ENCODE measurements at regions not wholly inside any gene's neighbourhood (a gene's known extent, or its start where the extent isn't known, plus 50 kb on each side); places are given as distances from the start of the nearest gene placed in this dataset.

GRCh38 chr5:163855754-163856153 is 350.3 kb downstream of the MAT2B start:
- H3K79me1 ChIP-seq (replicated peaks; ENCODE audit: low read length, poor library complexity, severe bottlenecking), result no peaks in the 10 kb centered on the region
- no peaks in the 10 kb centered on the region for H3K36me3 ChIP-seq (ENCODE audit: control insufficient read depth in 1 of 2, insufficient read depth in 2 of 2, low read depth in 1 of 2, low read length in 2 of 2)
- no peak overlapping the region for H2BK120ac ChIP-seq (ENCODE audit: low read depth, low read length)
- H3K9me3 ChIP-seq (ENCODE audit: control insufficient read depth, low read length), result peaks cover 58% of the 10 kb centered on the region
- H2BK5ac ChIP-seq (ENCODE audit: low read depth, low read length, poor library complexity, severe bottlenecking), result no peak overlapping the region
- no peaks in the 10 kb centered on the region for H3K4me1 ChIP-seq (ENCODE audit: control insufficient read depth, insufficient read depth, low read depth, low read length)
- H3K18ac ChIP-seq (ENCODE audit: low read depth in 1 of 2, low read length in 2 of 2), result no peak overlapping the region
- WGBS, result no CpG with 5 or more reads among the region's 1 CpG
- no peak overlapping the region for H4K91ac ChIP-seq (ENCODE audit: low read length)
- H3K14ac ChIP-seq (ENCODE audit: low read length in 2 of 2), result no peak overlapping the region
- no peak overlapping the region for H3K9ac ChIP-seq (ENCODE audit: low read length)
- H3K27me3 ChIP-seq (ENCODE audit: control insufficient read depth in 1 of 2, insufficient read depth in 1 of 2, low read length in 2 of 2), result no peaks in the 10 kb centered on the region
- no peak overlapping the region for H2BK12ac ChIP-seq (ENCODE audit: low read length in 2 of 2)
- no peak overlapping the region for H4K8ac ChIP-seq (ENCODE audit: low read length)
- no peak overlapping the region for H3K4ac ChIP-seq (ENCODE audit: low read depth in 1 of 2, low read length in 2 of 2)
- H2BK15ac ChIP-seq (ENCODE audit: low read depth, poor library complexity, severe bottlenecking), result no peak overlapping the region
- no peak overlapping the region for H3K27ac ChIP-seq (ENCODE audit: low read length, poor library complexity, severe bottlenecking)
- no peak overlapping the region for H3K4me2 ChIP-seq (ENCODE audit: low read length, poor library complexity, severe bottlenecking)
- no peak for DNase-seq
- H2AFZ ChIP-seq (ENCODE audit: low read depth, low read length), result no peak overlapping the region
- H3K4me3 ChIP-seq (ENCODE audit: insufficient read depth in 1 of 2, low read depth in 1 of 2, low read length in 2 of 2), result no peak overlapping the region
- H3K23ac ChIP-seq (ENCODE audit: low read length in 2 of 2), result no peak overlapping the region
- no peak overlapping the region for H2AK5ac ChIP-seq (ENCODE audit: low read length, severe bottlenecking)

GRCh38 chr5:163861670-163862069 is 356.3 kb downstream of the MAT2B start:
- Histone ChIP-seq H2AFZ (ENCODE audit: low read depth, low read length) (no peak overlapping the region), H2AK5ac (ENCODE audit: low read length, severe bottlenecking) (no peak overlapping the region), H3K14ac (ENCODE audit: low read length in 2 of 2) (no peak overlapping the region), H3K4me2 (ENCODE audit: low read length, poor library complexity, severe bottlenecking) (no peak overlapping the region), H2BK5ac (ENCODE audit: low read depth, low read length, poor library complexity, severe bottlenecking) (no peak overlapping the region), H3K9ac (ENCODE audit: low read length) (no peak overlapping the region), H3K9me3 (ENCODE audit: control insufficient read depth, low read length) (peaks cover 41% of the 10 kb centered on the region), H3K27me3 (ENCODE audit: control insufficient read depth in 1 of 2, insufficient read depth in 1 of 2, low read length in 2 of 2) (no peaks in the 10 kb centered on the region), H3K4me3 (ENCODE audit: insufficient read depth in 1 of 2, low read depth in 1 of 2, low read length in 2 of 2) (no peak overlapping the region), H3K4me1 (ENCODE audit: control insufficient read depth, insufficient read depth, low read depth, low read length) (no peaks in the 10 kb centered on the region), H3K36me3 (ENCODE audit: control insufficient read depth in 1 of 2, insufficient read depth in 2 of 2, low read depth in 1 of 2, low read length in 2 of 2) (no peaks in the 10 kb centered on the region), H3K18ac (ENCODE audit: low read depth in 1 of 2, low read length in 2 of 2) (no peak overlapping the region), H3K4ac (ENCODE audit: low read depth in 1 of 2, low read length in 2 of 2) (no peak overlapping the region), H2BK15ac (ENCODE audit: low read depth, poor library complexity, severe bottlenecking) (no peak overlapping the region), H2BK12ac (ENCODE audit: low read length in 2 of 2) (no peak overlapping the region), H3K27ac (ENCODE audit: low read length, poor library complexity, severe bottlenecking) (no peak overlapping the region), H4K91ac (ENCODE audit: low read length) (no peak overlapping the region), H3K23ac (ENCODE audit: low read length in 2 of 2) (no peak overlapping the region), H2BK120ac (ENCODE audit: low read depth, low read length) (no peak overlapping the region), H3K79me1 (replicated peaks; ENCODE audit: low read length, poor library complexity, severe bottlenecking) (no peaks in the 10 kb centered on the region), H4K8ac (ENCODE audit: low read length) (no peak overlapping the region)
- DNase-seq, result no peak
- WGBS, result 50% methylated on average over 1 of the region's 3 CpGs

- no peak overlapping the region for H2BK15ac ChIP-seq (ENCODE audit: low read depth, poor library complexity, severe bottlenecking)
- H2BK120ac ChIP-seq (ENCODE audit: low read depth, low read length), result no peak overlapping the region
- H4K91ac ChIP-seq (ENCODE audit: low read length), result no peak overlapping the region
- H3K9ac ChIP-seq (ENCODE audit: low read length), result no peak overlapping the region
- no peak overlapping the region for H3K4me3 ChIP-seq (ENCODE audit: insufficient read depth in 1 of 2, low read depth in 1 of 2, low read length in 2 of 2)
- no peak overlapping the region for H2BK12ac ChIP-seq (ENCODE audit: low read length in 2 of 2)
- peaks cover 3% of the 10 kb centered on the region for H3K9me3 ChIP-seq (ENCODE audit: control insufficient read depth, low read length)
- no peaks in the 10 kb centered on the region for H3K4me1 ChIP-seq (ENCODE audit: control insufficient read depth, insufficient read depth, low read depth, low read length)
- no peaks in the 10 kb centered on the region for H3K36me3 ChIP-seq (ENCODE audit: control insufficient read depth in 1 of 2, insufficient read depth in 2 of 2, low read depth in 1 of 2, low read length in 2 of 2)
- no peak overlapping the region for H3K18ac ChIP-seq (ENCODE audit: low read depth in 1 of 2, low read length in 2 of 2)
- DNase-seq, result no peak
- H3K79me1 ChIP-seq (replicated peaks; ENCODE audit: low read length, poor library complexity, severe bottlenecking), result no peaks in the 10 kb centered on the region
- H2AK5ac ChIP-seq (ENCODE audit: low read length, severe bottlenecking), result no peak overlapping the region
- H2BK5ac ChIP-seq (ENCODE audit: low read depth, low read length, poor library complexity, severe bottlenecking), result no peak overlapping the region
- H4K8ac ChIP-seq (ENCODE audit: low read length), result no peak overlapping the region
- no peaks in the 10 kb centered on the region for H3K27me3 ChIP-seq (ENCODE audit: control insufficient read depth in 1 of 2, insufficient read depth in 1 of 2, low read length in 2 of 2)
- H3K23ac ChIP-seq (ENCODE audit: low read length in 2 of 2), result no peak overlapping the region
- no peak overlapping the region for H3K27ac ChIP-seq (ENCODE audit: low read length, poor library complexity, severe bottlenecking)
- no CpG with 5 or more reads among the region's 2 CpGs for WGBS
- H3K14ac ChIP-seq (ENCODE audit: low read length in 2 of 2), result no peak overlapping the region
- H3K4me2 ChIP-seq (ENCODE audit: low read length, poor library complexity, severe bottlenecking), result no peak overlapping the region
- H2AFZ ChIP-seq (ENCODE audit: low read depth, low read length), result no peak overlapping the region
- H3K4ac ChIP-seq (ENCODE audit: low read depth in 1 of 2, low read length in 2 of 2), result no peak overlapping the region
Measured at GRCh38 chr5:163867324-163867723, 361.9 kb downstream of the MAT2B start.

- H2AK5ac ChIP-seq (ENCODE audit: low read length, severe bottlenecking), result no peak overlapping the region
- H2AFZ ChIP-seq (ENCODE audit: low read depth, low read length), result no peak overlapping the region
- WGBS, result 80% methylated on average over 2 of the region's 3 CpGs
Measured at GRCh38 chr5:163867738-163868137, 362.3 kb downstream of the MAT2B start.

More at GRCh38 chr5:163867738-163868137, 362.3 kb downstream of the MAT2B start:
- H2BK12ac ChIP-seq (ENCODE audit: low read length in 2 of 2), result no peak overlapping the region
- peaks cover 2% of the 10 kb centered on the region for H3K9me3 ChIP-seq (ENCODE audit: control insufficient read depth, low read length)
- no peak overlapping the region for H3K4me3 ChIP-seq (ENCODE audit: insufficient read depth in 1 of 2, low read depth in 1 of 2, low read length in 2 of 2)
- no peak overlapping the region for H3K18ac ChIP-seq (ENCODE audit: low read depth in 1 of 2, low read length in 2 of 2)
- H4K91ac ChIP-seq (ENCODE audit: low read length), result no peak overlapping the region
- no peaks in the 10 kb centered on the region for H3K4me1 ChIP-seq (ENCODE audit: control insufficient read depth, insufficient read depth, low read depth, low read length)
- H2BK15ac ChIP-seq (ENCODE audit: low read depth, poor library complexity, severe bottlenecking), result no peak overlapping the region
- no peaks in the 10 kb centered on the region for H3K36me3 ChIP-seq (ENCODE audit: control insufficient read depth in 1 of 2, insufficient read depth in 2 of 2, low read depth in 1 of 2, low read length in 2 of 2)
- H3K9ac ChIP-seq (ENCODE audit: low read length), result no peak overlapping the region
- no peak overlapping the region for H4K8ac ChIP-seq (ENCODE audit: low read length)
- no peak for DNase-seq
- no peak overlapping the region for H2BK120ac ChIP-seq (ENCODE audit: low read depth, low read length)
- no peak overlapping the region for H3K4me2 ChIP-seq (ENCODE audit: low read length, poor library complexity, severe bottlenecking)
- no peak overlapping the region for H3K23ac ChIP-seq (ENCODE audit: low read length in 2 of 2)
- H3K4ac ChIP-seq (ENCODE audit: low read depth in 1 of 2, low read length in 2 of 2), result no peak overlapping the region
- H3K27ac ChIP-seq (ENCODE audit: low read length, poor library complexity, severe bottlenecking), result no peak overlapping the region
- no peak overlapping the region for H2BK5ac ChIP-seq (ENCODE audit: low read depth, low read length, poor library complexity, severe bottlenecking)
- H3K79me1 ChIP-seq (replicated peaks; ENCODE audit: low read length, poor library complexity, severe bottlenecking), result no peaks in the 10 kb centered on the region
- no peaks in the 10 kb centered on the region for H3K27me3 ChIP-seq (ENCODE audit: control insufficient read depth in 1 of 2, insufficient read depth in 1 of 2, low read length in 2 of 2)
- no peak overlapping the region for H3K14ac ChIP-seq (ENCODE audit: low read length in 2 of 2)
